GM19023 (cell line): ENCODE measurements at regions not wholly inside any gene's neighbourhood (a gene's known extent, or its start where the extent isn't known, plus 50 kb on each side); places are given as distances from the start of the nearest gene placed in this dataset.
"Not testable (repeated sequence)": the region's sequence is repeated elsewhere in the genome, so short reads cannot be mapped to it uniquely, and the experiment has no call there.

Source experiments
- ATAC-seq: cut with Tn5 transposase; IDR thresholded peaks from one replicate; pipeline ENCODE4 v1.9.1; 2021; ENCODE audit warnings: mild to moderate bottlenecking, moderate library complexity; ENCODE audit not compliant: unreplicated experiment

DNA sequence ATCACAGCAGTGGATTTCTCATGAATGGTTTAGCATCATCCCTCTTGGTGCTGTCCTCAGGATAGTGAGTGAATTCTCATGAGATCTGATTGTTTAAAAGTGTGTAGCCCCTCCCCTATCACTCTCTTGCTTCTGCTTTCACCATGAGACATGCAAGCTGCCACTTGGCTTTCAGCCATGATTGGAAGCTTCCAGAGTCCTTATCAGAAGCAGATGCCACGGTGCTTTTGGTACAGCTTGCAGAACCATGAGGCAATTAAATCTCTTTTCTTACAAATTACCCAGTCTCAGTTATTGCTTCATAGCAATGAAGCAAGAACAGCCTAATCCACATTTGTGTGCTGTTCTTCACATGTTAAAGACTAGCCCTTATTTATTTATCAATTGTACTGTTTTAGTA, 495.2 kb upstream of the EPHA6 start:
- no peak for ATAC-seq

DNA sequence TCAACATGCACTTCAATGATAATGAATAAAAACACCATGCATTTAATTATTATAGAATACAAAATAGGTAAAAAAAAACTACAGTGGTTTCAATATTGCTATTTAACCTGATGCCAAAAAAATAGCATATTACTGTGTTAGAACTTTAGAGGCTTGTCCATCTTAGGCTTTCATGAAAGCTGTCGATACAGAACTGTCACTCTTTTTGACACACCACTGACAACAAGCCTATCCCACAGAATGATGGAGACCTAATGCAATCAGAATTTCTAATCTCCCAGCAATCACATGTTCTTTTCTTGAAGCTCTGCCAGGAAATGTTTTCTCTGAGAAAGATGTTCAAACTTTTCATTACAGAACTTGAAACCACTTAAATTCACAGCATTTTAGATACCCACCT, 490.3 kb upstream of the EPHA6 start:
- no peak for ATAC-seq

DNA sequence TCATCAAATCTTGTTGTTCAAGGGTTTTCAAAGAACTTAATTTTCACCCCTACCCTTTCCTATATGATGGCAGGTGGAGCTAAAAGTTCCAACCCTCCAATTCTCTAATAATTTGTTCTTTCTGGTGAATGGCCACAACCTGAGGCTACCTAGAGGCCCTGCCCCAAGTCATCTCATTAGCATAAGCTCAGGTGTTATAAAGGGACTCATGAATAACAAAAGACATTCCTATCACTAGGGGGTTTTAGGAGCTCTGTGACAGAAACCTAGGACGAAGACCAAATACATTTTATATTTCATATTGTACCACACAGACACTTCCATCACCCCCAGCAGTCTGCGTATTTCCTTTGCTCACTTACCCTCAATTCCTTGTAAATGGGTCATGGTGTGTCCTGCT, 483.6 kb upstream of the EPHA6 start:
- no peak for ATAC-seq

DNA sequence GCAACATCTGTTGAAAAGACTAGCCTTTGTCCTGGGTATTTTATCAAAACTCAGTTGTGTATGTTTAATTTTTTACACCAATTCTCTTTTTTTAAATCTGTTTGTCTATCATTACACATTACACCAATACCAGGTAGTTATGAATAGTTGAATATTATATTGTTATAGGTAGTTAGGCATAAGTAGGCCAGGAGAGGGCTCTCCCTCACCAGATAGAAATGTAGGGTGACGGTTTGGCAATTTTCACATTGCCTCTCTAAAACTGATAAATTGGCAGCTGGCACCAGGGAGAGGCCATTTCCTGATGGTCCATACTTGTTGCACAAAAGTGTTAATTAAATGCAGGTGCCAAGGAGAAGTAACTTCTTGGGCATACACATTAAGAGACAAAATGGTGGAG, 483.1 kb upstream of the EPHA6 start:
- no peak for ATAC-seq

DNA sequence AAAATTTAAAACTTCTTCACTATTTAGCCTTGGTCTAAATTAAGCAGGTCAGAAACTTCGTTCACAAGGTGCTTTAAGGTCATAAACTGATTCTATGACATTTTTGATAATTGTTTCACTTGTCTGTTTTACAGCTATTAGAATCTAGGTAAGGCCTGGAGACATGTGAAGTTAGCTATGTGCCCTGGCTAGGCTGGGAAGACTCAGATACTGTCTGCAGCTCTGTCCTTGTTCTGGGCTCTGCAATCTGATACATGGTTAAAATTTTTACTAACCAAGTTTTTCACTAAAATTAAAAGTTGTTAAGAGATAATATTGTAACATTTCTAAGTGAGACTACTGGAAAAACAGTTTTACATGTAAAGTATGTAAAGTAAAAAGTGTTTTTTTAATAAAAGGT, 479.6 kb upstream of the EPHA6 start:
- no peak for ATAC-seq

DNA sequence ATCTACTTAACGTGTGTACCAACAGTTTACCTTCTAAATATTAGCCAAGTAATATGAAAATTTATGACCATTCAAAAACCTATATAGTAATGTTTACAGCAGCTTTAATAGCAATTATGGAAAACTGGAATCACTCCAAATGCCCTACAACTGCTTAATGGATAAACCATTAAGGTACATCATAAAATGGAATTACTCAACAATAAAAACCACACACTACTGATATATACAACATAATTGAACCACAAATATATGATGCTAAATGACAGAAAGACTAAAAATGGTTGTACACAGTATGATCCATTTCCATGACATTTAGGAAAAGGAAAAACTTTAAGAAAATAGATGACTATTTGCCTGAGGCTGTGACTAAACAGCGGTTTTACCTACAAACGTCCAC, 467.1 kb upstream of the EPHA6 start:
- ATAC-seq, result no peak

DNA sequence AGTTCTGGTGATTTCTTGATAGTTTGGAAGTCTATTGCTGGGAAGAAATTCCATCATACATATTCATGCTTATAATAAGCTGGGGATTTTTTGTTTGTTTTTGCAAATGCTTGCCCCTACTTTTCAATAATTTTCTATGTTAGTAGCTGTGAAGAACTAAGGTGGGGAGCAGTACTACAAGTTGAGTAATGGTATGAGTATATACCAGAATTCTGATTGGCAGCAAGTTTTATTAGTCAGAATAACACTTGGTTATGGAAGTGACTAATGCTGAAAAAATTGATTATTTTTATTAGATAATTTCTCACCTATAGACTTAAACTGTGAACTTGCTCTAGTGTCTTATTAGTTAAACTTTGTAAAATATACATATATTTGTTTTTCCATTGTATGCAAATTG, 462.8 kb upstream of the EPHA6 start:
- ATAC-seq, result not testable (repeated sequence)

DNA sequence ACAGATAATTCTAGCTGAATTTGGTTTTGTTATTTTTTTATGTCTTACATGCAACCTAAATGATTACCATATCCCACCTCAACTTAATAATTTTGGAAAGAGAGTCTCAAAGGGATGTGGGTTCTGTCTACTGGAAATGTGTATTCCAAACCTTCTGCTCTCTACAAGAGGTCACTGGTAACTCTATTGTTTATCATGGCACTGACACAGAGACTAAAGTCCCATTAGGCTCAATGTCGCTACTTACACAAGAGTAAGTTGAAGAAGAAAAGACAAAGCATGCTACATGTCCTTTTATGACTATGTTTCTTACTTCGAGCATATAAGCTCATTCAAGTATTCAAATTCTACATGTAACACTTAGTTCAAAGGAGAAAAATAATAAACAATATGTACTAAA, 460.3 kb upstream of the EPHA6 start:
- no peak for ATAC-seq

DNA sequence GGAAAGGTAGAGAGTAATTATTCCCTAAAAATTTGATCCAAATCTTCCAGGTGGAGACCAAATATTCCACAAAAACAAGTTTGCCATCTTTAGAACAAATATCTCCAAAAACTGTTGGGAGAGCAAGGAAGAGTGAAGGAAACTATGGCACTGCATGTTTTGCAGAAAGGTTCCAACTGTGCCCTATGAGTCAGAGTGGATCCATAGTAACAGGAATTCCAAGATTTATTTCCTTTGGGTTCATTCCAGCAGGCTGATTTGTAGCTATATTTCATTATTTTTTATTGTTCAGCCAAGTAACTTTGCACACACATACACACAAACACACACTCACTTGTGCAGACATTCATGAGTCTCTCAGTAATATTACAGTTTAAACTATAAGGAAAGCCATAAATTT, 459.7 kb upstream of the EPHA6 start:
- ATAC-seq, result no peak

DNA sequence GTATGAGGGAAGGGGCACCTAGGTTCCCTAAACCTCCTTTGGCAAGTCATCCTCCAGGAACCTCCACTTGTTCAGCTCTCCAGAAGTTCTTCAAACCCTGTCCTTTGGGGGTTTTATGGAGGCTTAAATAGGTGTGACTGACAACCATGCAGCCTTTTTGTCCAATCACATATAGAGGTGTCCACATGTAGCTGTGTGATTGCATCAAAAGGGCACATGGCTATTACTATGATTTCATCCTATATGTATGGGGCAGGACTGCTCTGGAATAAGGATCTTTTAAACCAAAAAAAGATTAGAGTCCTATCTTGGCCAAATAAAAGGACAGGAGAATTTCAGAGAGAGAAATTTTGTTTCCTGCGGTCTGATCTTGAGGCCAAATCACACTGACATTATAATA, 453.2 kb upstream of the EPHA6 start:
- no peak for ATAC-seq

DNA sequence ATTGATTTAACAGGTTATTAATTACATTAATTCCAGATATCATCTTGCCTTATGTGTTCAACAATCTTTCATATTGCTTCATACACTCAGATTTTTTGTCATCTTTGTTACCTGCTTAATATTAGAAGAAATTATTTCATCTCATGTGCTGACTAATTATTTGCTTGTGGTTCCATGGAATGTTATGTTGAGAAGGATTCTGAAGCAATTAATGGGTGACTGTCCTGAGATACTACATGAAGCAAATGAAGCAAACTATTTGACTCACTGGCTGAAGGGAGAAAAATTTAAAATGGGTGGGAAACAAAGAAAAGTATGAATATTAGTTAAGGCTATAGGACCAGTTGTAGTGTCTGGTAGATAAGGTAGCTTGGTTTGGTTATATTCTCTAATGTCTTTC, 443.8 kb upstream of the EPHA6 start:
- no peak for ATAC-seq

DNA sequence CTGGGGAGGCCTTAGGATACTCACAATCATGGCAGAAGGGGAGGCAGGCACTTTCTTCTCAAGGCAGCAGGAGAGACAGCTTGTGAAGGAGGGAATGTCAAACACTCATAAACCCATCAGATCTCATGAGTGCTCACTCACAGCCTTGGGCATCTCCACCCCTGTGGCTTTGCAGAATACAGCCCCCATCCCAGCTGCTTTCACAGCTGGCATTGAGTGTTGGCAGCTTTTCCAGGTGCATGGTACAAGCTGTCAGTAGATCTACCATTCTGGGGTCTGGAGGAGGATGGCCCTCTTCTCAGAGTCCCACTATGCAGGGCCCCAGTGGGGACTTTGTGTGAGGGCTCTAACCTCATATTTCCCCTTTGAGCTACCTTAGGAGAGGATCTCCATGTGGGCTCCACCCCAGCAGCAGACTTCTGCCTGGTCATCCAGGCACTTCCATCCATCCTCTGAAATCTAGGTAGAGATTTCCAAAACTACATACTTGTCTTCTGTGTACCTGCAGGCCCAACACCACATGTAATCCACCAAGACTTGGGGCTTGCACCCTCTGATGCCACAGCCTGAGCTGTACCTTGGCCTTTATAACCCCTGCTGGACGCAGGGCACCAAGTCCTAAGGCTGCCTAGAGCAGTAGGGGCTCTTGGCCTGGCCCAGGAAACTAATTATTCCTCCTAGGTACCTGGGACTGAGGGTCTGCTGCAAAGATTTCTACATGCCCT, 404.2 kb upstream of the EPHA6 start:
- no peak for ATAC-seq

DNA sequence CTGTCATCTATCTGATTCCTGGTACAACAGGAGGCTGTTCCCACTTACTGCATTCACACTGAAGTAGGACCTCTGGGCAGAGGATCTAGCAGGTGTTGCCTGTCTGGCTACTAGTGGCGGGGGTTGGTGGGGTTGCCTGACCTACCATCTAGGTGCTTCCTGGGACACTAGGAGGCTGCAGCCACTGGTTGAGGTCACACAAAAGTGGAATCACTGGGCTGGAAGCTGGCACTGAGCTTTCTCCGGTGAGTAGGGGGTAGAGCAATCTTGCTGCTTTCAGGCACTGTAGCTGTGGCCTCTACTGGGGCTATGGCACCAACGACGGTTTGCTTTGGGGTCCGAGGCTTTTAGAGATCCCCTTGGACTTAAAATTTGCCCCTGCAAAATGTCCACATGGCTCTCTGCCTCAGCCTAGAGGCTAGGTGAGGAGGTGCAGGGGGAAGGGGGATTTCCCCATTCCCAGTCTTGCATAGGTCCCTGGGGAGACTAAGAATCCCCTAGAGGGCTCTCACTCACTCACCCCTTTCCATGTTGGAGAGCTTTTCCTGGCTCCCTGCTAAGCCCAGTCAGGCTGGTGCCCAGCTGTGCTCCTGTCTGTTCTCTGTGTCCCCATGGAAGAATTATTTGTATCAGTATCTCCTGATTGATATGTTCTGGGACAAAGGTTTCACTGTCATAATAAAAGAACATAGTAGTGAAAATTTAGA, 397.7 kb upstream of the EPHA6 start:
- no peak for ATAC-seq

DNA sequence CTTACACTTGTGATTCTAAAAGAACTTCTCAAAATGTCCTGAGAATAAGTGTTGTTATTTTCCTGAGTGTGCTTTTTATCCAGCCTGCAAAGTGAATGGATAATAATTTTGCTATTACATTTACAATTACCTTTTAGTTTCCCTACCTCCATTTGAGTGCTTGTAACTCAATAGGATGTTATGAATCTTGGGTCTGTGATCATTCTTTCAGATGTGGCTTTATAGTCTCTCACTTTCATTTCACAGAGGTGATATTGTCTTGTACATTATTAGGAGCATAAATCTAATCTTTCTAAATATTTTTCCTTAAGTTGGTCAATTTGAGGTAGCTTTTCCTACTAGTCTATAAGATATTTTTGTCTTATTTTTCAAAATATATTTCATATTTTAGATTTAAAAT, 386.3 kb upstream of the EPHA6 start:
- no peak for ATAC-seq

DNA sequence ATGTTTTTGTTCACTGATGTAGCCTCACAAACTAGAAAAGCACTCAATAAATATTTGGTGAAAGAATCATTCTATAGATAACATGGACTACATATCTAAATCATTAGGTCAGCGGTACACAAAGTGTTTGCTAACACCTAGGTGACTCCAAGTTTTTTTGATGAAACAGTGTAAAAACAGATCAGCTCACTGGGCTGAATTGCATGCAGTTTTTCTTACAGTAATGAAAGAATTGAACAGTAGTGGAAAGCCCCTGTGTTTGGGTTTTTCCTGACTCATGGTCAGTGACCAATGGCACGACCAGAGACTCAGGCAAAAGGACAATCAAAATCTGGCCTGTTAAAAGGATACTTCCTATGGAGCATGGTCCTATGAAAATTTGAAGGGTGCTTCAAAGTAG, 384.3 kb upstream of the EPHA6 start:
- peak; percentile 48 for ATAC-seq

DNA sequence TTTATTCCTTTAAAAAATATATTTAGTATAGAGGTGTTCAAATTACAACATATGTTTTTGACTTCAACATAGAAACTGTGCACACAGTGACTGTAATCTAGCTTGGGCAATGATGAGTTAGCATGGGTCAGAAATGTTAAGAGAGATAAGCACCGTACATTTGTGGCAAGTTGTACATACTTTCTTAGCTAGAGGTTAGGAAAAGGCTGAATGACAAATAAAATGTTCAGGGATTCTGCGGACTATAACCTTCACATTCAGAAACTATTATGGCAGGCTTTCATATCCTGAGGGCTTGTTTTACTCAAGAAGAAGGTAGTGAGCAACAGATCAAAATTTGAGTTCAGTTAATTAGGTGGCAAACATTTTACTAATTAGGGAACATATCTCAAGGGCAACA, 379.7 kb upstream of the EPHA6 start:
- no peak for ATAC-seq

DNA sequence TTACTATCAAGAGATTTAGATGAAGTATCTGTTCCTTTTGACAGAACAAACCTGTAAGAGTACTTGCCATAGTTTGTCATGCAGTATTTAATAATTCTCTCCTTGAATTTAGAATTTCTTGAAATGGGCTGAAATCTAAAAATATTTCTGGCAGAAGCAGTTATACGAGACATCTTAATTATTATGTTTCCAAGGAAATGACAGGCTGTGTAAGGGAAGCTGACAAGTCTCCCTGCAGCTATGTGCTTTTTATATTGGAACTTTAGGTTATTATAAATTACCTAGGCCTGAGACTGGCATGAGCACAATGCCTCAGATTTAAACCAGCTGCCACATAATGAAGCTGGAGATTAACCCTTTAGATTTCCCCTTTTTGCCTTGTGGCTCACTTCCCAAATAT, 365.0 kb upstream of the EPHA6 start:
- ATAC-seq, result no peak

DNA sequence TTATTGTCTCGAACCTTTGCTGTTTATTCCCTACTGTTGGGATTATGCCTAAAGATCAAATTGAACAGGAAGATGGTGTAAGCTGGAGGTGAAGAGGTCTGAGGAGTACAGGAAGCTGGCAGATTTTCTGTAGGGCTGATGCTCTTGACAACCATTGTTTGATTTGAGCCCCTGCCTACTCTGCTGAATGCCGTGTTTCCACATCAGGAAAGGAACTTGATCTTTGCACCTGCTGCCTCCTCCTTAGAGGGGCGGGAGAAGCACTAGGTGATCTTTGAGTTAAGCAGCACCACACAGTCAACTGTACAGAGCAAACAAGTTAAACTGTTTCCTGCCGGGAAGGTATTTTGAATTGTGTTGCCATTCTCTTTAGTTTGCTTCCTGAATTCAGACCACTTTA, 364.6 kb upstream of the EPHA6 start:
- ATAC-seq, result no peak

DNA sequence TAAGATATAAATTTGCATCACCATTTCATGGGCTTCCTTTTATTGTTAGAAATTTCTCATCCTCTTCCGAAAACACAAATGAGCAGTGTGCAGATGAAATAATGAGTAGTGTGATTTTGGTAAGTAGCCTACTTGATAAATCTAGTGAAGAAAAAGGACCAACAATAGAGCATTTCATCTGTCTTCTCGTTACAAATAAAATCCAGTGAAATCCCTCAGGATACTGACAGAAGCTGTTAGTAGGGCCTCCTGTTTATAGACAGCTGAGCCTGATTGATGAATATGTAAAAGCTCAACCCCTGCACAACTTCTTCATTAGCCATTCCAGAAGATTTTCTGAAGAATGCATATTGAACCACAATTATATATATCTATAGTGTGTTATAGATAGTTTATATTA, 363.7 kb upstream of the EPHA6 start:
- no peak for ATAC-seq

DNA sequence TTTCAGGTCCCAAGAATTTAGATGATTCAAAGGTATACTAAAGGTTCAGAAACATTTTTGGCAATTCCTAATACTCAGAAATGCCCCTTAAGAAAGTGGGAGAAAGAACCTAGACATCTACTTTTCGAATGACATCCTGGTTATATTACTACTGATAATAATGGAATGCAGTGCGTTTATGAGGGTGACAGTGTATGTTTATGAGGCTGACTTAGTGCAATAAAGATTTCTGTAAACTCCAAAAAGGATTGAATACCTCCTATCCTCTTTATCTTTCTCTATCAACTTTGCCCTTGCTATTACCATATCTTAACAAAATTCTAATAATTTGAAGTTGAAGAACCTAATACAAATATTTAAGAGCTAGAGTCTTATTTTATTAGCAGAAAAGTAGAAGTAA, 348.9 kb upstream of the EPHA6 start:
- no peak for ATAC-seq

DNA sequence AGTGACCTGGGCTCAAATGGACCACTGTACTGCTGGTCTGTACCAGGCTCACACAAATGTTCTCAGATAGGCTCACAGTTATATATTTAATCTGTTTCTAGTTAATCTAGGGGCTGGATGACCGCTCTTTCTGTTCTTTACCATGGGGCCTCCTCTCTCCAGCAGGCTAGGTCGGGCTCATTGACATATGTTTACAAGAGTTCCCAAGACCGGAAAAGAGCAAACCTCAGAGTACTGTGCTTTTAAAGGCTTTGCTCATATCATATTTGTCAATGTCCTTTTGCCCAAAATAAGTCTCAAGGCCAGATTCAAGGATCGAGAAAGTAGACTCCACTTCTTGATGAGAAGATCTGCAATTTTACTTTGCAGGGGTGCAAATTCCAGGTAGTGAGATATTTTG, 348.0 kb upstream of the EPHA6 start:
- ATAC-seq, result no peak

DNA sequence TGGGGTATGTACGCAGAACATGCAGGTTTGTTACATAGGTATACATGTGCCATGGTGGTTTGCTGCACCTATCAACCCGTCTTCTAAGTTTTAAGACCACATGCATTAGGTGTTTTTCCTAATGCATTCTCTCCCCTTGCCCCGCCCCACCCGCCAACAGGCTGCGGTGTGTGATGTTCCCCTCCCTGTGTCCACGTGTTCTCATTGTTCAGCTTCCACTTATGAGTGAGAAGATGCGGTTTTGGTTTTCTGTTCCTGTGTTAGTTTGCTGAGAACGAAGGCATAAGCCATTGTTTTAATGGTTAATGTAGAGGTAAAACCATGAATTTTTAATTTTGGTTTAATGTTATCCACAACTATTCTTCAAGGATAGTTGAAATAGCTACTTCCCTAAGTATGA, 346.8 kb upstream of the EPHA6 start:
- no peak for ATAC-seq

DNA sequence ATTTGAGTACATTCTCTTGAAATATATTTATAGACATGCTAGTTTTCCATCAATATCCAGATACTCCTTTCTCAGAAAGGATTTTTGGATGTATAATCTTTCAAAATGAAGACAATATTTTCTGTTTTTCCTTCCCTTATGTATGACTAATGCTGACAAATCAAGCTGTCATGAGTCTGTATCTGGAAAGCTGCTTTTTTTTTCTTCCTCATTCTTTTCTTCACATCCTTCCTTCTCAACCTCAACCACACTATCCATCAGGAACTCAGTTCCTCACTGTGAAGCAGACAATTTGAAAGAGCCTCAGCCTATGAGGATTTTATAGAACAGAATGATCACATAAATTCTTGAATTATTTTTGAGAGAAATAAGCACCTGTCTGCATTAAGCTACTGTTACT, 335.9 kb upstream of the EPHA6 start:
- ATAC-seq, result no peak
